ENCODE measurements at regions not wholly inside any gene's neighbourhood (a gene's known extent, or its start where the extent isn't known, plus 50 kb on each side); places are given as distances from the start of the nearest gene placed in this dataset.

- H3K27me3 ChIP-seq (ENCODE audit: insufficient read depth, low read depth, low read length) = no peaks in the 10 kb centered on the region
- H2AFZ ChIP-seq (ENCODE audit: low read depth, low read length) = no peak overlapping the region
- no peak overlapping the region for H3K4me3 ChIP-seq (ENCODE audit: low read length)
- H3F3A ChIP-seq (ENCODE audit: insufficient read depth, low read length, poor library complexity, severe bottlenecking) = no peaks in the 10 kb centered on the region
- H3K27ac ChIP-seq (ENCODE audit: low read length) = no peak overlapping the region
- TF ChIP-seq TAF1 (IDR thresholded peaks at IDR 0.05; ENCODE audit: low read depth) = no peak
- TF ChIP-seq MXI1 (conservative IDR thresholded peaks at IDR 0.05; ENCODE audit: poor library complexity, severe bottlenecking) = no peak
- TF ChIP-seq CTCF (IDR thresholded peaks at IDR 0.05; ENCODE audit: poor library complexity, severe bottlenecking) = no peak
- TF ChIP-seq RAD21 (conservative IDR thresholded peaks at IDR 0.05) = no peak
- TF ChIP-seq EP300 (conservative IDR thresholded peaks at IDR 0.05; ENCODE audit: poor library complexity, severe bottlenecking) = no peak
- no peak for TF ChIP-seq REST (IDR thresholded peaks at IDR 0.05; ENCODE audit: borderline replicate concordance)
- no peak for TF ChIP-seq SMC3 (conservative IDR thresholded peaks at IDR 0.05; ENCODE audit: poor library complexity)
- TF ChIP-seq EZH2 (IDR thresholded peaks at IDR 0.05; ENCODE audit: borderline replicate concordance, insufficient read depth, low read length, poor library complexity, severe bottlenecking) = no peak
- no peak for TF ChIP-seq POLR2AphosphoS5 (IDR thresholded peaks at IDR 0.05)
- no peaks in the 10 kb centered on the region for H3K79me2 ChIP-seq (replicated peaks; ENCODE audit: insufficient read depth, low read length)
- no peak overlapping the region for H3K4me2 ChIP-seq (ENCODE audit: low read length)
- no peaks in the 10 kb centered on the region for H3K36me3 ChIP-seq (ENCODE audit: insufficient read depth, low read length)
- no peaks in the 10 kb centered on the region for H4K20me1 ChIP-seq (ENCODE audit: insufficient read depth)
- no peak overlapping the region for H3K9ac ChIP-seq (ENCODE audit: low read length)
- no peaks in the 10 kb centered on the region for H3K9me3 ChIP-seq (ENCODE audit: low read length)
- no peaks in the 10 kb centered on the region for H3K9me2 ChIP-seq (ENCODE audit: insufficient read depth, low read length)
Observed at GRCh38 chr9:113776194-113776593, 99.9 kb upstream of the ZNF618 start.

- Histone ChIP-seq H3K27me3 (ENCODE audit: insufficient read depth, low read depth, low read length) (no peaks in the 10 kb centered on the region), H3K9me3 (ENCODE audit: low read length) (no peaks in the 10 kb centered on the region), H2AFZ (ENCODE audit: low read depth, low read length) (no peak overlapping the region), H3K36me3 (ENCODE audit: insufficient read depth, low read length) (no peaks in the 10 kb centered on the region), H3F3A (ENCODE audit: insufficient read depth, low read length, poor library complexity, severe bottlenecking) (no peaks in the 10 kb centered on the region), H3K9me2 (ENCODE audit: insufficient read depth, low read length) (no peaks in the 10 kb centered on the region), H3K79me2 (replicated peaks; ENCODE audit: insufficient read depth, low read length) (no peaks in the 10 kb centered on the region), H3K9ac (ENCODE audit: low read length) (no peak overlapping the region), H4K20me1 (ENCODE audit: insufficient read depth) (no peaks in the 10 kb centered on the region), H3K4me2 (ENCODE audit: low read length) (no peak overlapping the region), H3K27ac (ENCODE audit: low read length) (no peak overlapping the region), H3K4me3 (ENCODE audit: low read length) (no peak overlapping the region)
- TF ChIP-seq MXI1 (conservative IDR thresholded peaks at IDR 0.05; ENCODE audit: poor library complexity, severe bottlenecking) = no peak
- TF ChIP-seq RAD21 (conservative IDR thresholded peaks at IDR 0.05) = no peak
- TF ChIP-seq TAF1 (IDR thresholded peaks at IDR 0.05; ENCODE audit: low read depth) = no peak
- TF ChIP-seq POLR2AphosphoS5 (IDR thresholded peaks at IDR 0.05) = no peak
- no peak for TF ChIP-seq REST (IDR thresholded peaks at IDR 0.05; ENCODE audit: borderline replicate concordance)
Observed at GRCh38 chr9:113781381-113781780, 94.7 kb upstream of the ZNF618 start.

Data from neural cell (in vitro differentiated cells).